ENCODE measurements at regions not wholly inside any gene's neighbourhood (a gene's known extent, or its start where the extent isn't known, plus 50 kb on each side); places are given as distances from the start of the nearest gene placed in this dataset.

- no peak for DNase-seq
Measured at GRCh38 chr11:91947215-91947820, 277.3 kb upstream of the FAT3 start.

- DNase-seq: no peak
Measured at GRCh38 chr11:91946397-91946951, 278.1 kb upstream of the FAT3 start.

- DNase-seq: no peak
Measured at GRCh38 chr11:91935120-91935519, 289.5 kb upstream of the FAT3 start.

- no peak for DNase-seq
Measured at GRCh38 chr11:91932151-91932821, 292.3 kb upstream of the FAT3 start.

GRCh38 chr11:91927448-91927847 lies 297.2 kb upstream of the FAT3 start:
- DNase-seq: no peak

- no peak for DNase-seq
Measured at GRCh38 chr11:91926965-91927364, 297.7 kb upstream of the FAT3 start.

GRCh38 chr11:91922846-91923245 lies 301.8 kb upstream of the FAT3 start:
- DNase-seq: no peak

DNA sequence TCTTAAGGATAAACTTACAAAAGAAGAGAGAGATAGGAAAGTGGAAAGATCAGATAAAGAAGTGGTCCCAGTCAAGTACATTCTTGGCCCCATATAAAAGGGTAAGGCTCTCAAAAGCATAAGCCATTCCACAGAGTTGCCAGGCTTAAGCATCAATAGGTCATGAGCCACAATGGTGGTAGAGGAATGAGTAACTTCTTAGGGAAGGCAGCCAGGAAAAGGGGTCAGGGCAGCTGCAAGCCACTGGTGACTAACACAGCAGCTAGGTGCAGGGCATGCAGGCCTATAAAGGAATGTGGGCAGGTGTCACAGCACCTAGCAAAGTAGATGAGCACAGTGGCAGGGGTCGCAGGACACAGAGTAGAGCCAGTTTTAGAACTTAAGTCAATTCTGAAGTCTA lies 302.6 kb upstream of the FAT3 start:
- no peak for DNase-seq

GRCh38 chr11:91913407-91913806 lies 311.2 kb upstream of the FAT3 start:
- no peak for DNase-seq

- DNase-seq: no peak
Measured at GRCh38 chr11:91912322-91912721, 312.3 kb upstream of the FAT3 start.

DNA sequence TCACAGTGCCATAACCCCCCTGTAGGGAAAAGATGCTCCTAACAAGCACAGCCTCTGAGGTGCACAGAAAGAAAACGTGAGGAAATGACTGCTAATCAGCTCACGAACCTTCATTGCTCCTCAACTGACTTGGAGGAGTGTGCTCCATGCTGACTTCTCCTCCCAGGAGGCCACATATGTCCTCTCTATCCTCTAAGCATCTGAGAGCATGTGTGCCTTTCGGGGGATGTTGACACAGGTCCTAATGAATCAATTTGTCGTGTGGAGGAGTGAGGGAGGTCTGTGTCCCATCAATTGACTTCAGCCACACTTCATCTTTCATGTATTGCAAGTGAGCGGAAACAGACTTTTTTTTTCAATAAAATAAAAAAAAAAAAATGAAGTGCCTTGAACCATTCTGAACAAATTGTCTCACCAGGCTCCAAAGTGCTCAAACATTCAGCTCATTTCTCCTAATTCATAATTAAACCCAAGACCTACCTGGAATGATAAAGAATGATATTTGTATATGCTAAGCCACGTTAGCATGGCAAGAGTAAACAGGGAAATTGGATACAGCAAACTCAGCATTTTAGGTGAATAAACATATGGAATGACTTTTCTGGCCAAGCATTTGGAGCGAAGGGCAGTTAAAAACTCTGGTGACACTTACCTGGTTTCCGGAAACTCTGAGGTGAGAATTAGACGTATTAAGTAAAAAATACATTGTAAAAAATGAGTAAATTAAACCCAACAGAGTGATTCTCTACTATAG lies 317.6 kb upstream of the FAT3 start:
- DNase-seq: no peak

- no peak for DNase-seq
Measured at GRCh38 chr11:91904792-91905785, 319.5 kb upstream of the FAT3 start.

GRCh38 chr11:91902312-91902711 lies 322.3 kb upstream of the FAT3 start:
- DNase-seq: no peak

DNA sequence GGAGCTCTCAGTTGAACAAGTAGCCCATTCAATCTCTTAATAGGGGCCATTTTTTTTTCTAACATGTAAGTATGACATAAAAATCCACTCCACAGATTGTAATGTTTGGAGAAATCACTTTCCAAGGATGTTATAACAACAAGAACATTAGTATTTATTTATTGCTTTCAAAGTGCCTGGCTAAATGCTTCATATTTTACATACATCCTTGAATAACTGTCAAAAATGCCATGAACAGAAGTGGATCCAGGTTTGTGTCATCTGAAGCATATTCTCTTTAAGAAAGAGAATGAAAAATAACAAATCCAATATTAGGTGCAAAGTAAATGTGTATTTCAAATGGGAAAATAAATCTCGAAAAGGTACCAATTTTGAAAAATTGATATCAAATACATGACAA lies 344.0 kb upstream of the FAT3 start:
- no peak for DNase-seq

- no peak for DNase-seq
Measured at GRCh38 chr11:91876746-91877145, 347.9 kb upstream of the FAT3 start.

DNA sequence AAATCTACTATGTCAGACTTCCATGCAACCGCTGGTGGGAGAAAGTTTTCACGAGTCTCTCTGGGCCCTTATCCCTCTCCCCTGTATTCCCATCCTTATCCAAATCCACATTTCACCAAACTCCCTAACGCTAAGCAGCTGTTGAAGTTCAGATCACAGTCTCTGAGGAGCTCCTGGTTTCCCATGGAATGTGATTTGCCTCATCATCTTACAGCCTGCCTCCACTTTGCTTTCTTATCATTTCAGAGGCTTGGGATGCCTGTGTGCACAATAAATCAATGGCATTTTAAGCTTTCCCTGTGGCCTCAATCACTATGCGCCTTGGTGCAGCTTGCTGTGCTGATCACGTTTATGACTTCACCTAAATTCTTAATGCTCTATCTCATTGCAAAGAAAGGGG lies 352.4 kb upstream of the FAT3 start:
- no peak for DNase-seq

DNA sequence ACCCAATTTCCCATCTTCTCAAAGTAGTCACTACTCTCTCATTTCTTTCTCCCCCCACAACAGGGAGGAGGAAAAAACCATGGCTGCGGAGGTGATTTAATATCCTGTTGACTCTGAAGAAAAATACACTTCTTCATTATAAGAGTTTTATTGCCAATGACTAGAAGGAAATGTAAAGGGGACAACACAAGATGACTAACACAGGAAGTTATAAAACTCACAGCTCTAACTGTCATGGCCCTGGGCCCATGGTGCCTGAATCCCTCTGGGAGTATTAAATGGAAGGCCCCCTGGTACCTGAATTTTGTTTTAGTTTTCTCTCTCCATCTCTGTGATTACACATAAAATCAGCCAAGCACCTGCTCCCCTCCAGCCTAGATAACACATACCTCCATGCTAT lies 352.8 kb upstream of the FAT3 start:
- no peak for DNase-seq

- no peak for DNase-seq
Measured at GRCh38 chr11:91871048-91871447, 353.6 kb upstream of the FAT3 start.

DNA sequence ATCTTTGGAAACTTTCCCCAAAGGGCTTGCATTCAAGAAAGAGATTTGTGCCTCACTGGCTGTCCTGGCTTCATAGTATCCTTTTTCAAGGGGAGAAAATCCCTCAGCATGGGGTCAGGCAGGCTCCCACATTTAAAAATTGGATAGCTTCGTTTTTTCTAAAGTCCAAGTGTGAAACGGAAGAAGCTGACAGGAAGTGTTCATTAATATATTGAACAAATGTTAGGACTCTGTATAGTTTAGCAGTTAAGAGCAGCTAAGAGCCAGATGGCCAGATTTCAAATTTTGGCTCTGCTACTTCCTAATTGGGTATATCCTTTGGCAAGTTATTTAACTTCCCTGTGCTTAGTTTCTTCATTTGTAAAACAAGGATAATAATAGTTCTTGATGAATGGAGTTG lies 354.9 kb upstream of the FAT3 start:
- DNase-seq: no peak

- DNase-seq: no peak
Measured at GRCh38 chr11:91866642-91867041, 358.0 kb upstream of the FAT3 start.

DNA sequence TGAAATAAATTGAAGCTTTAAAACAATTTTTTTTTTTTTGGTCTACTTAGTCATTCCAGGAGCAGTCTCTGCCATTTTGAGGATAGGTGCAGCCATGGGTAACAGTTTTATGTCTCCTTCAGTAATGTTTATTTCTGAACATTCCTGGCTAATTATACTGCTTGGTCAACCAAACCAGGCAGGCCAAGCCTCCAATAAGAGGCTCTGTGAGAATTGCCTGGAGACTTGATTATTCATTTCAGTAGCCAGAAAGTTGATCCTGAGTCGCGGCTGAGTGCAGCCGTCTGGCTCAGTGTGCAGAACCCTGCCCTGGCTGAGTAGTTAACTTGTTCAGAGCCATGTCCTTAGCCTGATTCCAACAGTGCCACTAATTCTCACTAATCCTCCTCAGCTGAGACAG lies 364.0 kb upstream of the FAT3 start:
- no peak for DNase-seq

GRCh38 chr11:91859666-91860065 lies 365.0 kb upstream of the FAT3 start:
- DNase-seq: no peak

- DNase-seq: no peak
Measured at GRCh38 chr11:91857179-91857578, 367.4 kb upstream of the FAT3 start.

All from activated naive CD4-positive, alpha-beta T cell treated with anti-CD3 and anti-CD28 coated beads, Interleukin-2, amount 50 U/mL, for 16 hours (primary cell).